ENCODE measurements at regions not wholly inside any gene's neighbourhood (a gene's known extent, or its start where the extent isn't known, plus 50 kb on each side); places are given as distances from the start of the nearest gene placed in this dataset.
A peak's percentile ranks its signal among the peaks of the same experiment; 100 is the strongest.

GRCh38 chr13:60329221-60329923, 67.6 kb upstream of the TDRD3 start:
- ChIA-PET POLR2A (no interaction called here), CTCF (ENCODE audit: low intra/inter-chr PET ratio, low total read pairs) (no interaction called here)
- Histone ChIP-seq H3K36me3 (replicated peaks in 1 of 2; ENCODE audit: control insufficient read depth in 1 of 2, insufficient read depth in 2 of 2, low read length in 2 of 2) (no peaks in the 10 kb centered on the region), H3K4me3 (replicated peaks in 1 of 3; ENCODE audit: insufficient read depth in 1 of 3, low read depth in 2 of 3, low read length in 3 of 3) (no peak overlapping the region), H3K79me2 (ENCODE audit: insufficient read depth, low read length) (no peaks in the 10 kb centered on the region), H3K27ac (ENCODE audit: extremely low read length, insufficient read depth, low read length) (no peak overlapping the region), H2AFZ (ENCODE audit: low read length) (no peak overlapping the region), H3K27me3 (ENCODE audit: control insufficient read depth in 1 of 2, insufficient read depth in 2 of 2, low read length in 2 of 2) (peaks cover 0 to 3% of the 10 kb centered on the region in 2 experiments; a peak in 1 of 5 replicates), H3K9me3 (ENCODE audit: low read length) (no peaks in the 10 kb centered on the region), H4K20me1 (ENCODE audit: insufficient read depth, low read length) (no peaks in the 10 kb centered on the region), H3K4me1 (ENCODE audit: insufficient read depth, low read length) (no peaks in the 10 kb centered on the region), H3K9ac (ENCODE audit: insufficient read depth, low read depth, low read length) (no peak overlapping the region), H3K4me2 (ENCODE audit: low read depth, low read length) (no peak overlapping the region)
- peak; percentile 12 for DNase-seq (ENCODE audit: low spot score)
- WGBS (ENCODE audit: low lambda C conversion rate) = 0% methylated on average over 2 of the region's 2 CpGs
- peak; percentile 85 for ATAC-seq
- in situ Hi-C loops (cut with HindIII; ENCODE audit: extremely low pct_ligation_motif_present, low pct_unique_long_range_greater_than_20kb) = no loop called here
- intact Hi-C loops (cut with micrococcal nuclease; ENCODE audit: unreplicated experiment) = no loop called here
- TF ChIP-seq ZNF30 (CRISPR knock-in tag; IDR thresholded peaks at IDR 0.05) = no peak
- TF ChIP-seq FOXA3 (CRISPR knock-in tag; IDR thresholded peaks at IDR 0.05) = no peak
- TF ChIP-seq CTCF (CRISPR knock-in tag; IDR thresholded peaks at IDR 0.05) = peak; percentile 64
- TF ChIP-seq, protein P1, sequence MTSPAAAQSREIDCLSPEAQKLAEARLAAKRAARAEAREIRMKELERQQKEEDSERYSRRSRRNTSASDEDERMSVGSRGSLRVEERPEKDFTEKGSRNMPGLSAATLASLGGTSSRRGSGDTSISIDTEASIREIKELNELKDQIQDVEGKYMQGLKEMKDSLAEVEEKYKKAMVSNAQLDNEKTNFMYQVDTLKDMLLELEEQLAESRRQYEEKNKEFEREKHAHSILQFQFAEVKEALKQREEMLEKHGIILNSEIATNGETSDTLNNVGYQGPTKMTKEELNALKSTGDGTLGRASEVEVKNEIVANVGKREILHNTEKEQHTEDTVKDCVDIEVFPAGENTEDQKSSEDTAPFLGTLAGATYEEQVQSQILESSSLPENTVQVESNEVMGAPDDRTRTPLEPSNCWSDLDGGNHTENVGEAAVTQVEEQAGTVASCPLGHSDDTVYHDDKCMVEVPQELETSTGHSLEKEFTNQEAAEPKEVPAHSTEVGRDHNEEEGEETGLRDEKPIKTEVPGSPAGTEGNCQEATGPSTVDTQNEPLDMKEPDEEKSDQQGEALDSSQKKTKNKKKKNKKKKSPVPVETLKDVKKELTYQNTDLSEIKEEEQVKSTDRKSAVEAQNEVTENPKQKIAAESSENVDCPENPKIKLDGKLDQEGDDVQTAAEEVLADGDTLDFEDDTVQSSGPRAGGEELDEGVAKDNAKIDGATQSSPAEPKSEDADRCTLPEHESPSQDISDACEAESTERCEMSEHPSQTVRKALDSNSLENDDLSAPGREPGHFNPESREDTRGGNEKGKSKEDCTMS (CRISPR knock-in tag; conservative IDR thresholded peaks at IDR 0.05) = no peak
- no peak for TF ChIP-seq ZNF101 (CRISPR knock-in tag; IDR thresholded peaks at IDR 0.05; ENCODE audit: borderline replicate concordance, low read depth)
- TF ChIP-seq XBP1 (CRISPR knock-in tag; IDR thresholded peaks at IDR 0.05) = no peak
- peak; percentile 58 for TF ChIP-seq STAG1 (CRISPR knock-in tag; IDR thresholded peaks at IDR 0.05)
- no peak for TF ChIP-seq CEBPG (CRISPR knock-in tag; IDR thresholded peaks at IDR 0.05)
- TF ChIP-seq ZKSCAN8 (CRISPR knock-in tag; IDR thresholded peaks at IDR 0.05; ENCODE audit: borderline replicate concordance) = no peak
- no peak for TF ChIP-seq HOXA9 (CRISPR knock-in tag; IDR thresholded peaks at IDR 0.05; ENCODE audit: borderline replicate concordance)
- TF ChIP-seq ZNF235 (CRISPR knock-in tag; IDR thresholded peaks at IDR 0.05; ENCODE audit: borderline replicate concordance) = no peak
- no peak for TF ChIP-seq NCOA2 (CRISPR knock-in tag; IDR thresholded peaks at IDR 0.05)
- TF ChIP-seq PLRG1 (conservative IDR thresholded peaks at IDR 0.05) = no peak
- TF ChIP-seq, protein P2, sequence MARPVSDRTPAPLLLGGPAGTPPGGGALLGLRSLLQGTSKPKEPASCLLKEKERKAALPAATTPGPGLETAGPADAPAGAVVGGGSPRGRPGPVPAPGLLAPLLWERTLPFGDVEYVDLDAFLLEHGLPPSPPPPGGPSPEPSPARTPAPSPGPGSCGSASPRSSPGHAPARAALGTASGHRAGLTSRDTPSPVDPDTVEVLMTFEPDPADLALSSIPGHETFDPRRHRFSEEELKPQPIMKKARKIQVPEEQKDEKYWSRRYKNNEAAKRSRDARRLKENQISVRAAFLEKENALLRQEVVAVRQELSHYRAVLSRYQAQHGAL (CRISPR knock-in tag; IDR thresholded peaks at IDR 0.05; ENCODE audit: not compliant biosample characterization) = no peak
- no peak for TF ChIP-seq ZNF746 (CRISPR knock-in tag; IDR thresholded peaks at IDR 0.05)
- TF ChIP-seq SALL2 (CRISPR knock-in tag; IDR thresholded peaks at IDR 0.05) = no peak
- TF ChIP-seq ZNF549 (CRISPR knock-in tag; IDR thresholded peaks at IDR 0.05) = no peak
- TF ChIP-seq ZNF513 (CRISPR knock-in tag; conservative IDR thresholded peaks at IDR 0.05) = no peak
- BruUV-seq (replicated peaks) = no TSS peak
- no peak for FAIRE-seq
